ENCODE measurements at regions not wholly inside any gene's neighbourhood (a gene's known extent, or its start where the extent isn't known, plus 50 kb on each side); places are given as distances from the start of the nearest gene placed in this dataset.

DNA sequence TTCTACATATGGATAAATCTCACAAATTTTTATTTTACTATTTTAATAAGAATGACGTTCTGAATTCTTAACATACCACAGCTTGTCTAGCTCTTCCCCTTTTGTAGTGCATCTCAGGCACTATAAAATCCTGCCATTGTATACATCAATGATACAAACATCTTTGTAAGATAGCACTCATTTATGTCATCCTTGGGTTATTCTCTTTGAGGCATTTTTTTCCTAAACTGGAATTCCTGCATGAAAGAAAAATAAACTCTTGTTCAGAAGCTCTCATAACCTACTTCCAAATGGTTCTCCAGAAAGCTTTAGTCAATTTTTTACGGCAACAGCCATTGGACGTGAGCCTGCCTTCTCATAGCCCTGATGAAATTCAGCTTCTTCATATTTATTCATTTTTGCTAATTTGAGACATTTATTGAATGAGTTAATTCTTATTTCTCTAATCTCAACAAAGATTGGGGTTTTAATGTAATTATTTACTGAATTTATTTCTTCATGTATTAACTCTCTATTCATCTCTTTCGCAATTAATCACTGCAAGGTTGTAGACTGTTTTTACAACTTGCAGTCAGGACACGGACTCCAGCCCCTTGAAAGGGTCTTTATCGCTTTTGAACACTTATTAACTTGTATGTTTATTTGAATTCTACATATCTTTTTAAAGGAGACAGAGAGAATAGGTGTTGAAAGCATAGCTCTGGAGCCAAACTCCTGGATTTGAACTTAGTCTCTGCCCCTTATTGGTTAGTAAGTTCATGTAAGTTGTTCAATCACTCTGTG is 57.6 kb upstream of the PARD3B start (continued):
- no peak for TF ChIP-seq SP2 (tag by site-specific recombination; IDR thresholded peaks at IDR 0.05)
- no peak for TF ChIP-seq ZNF561 (tag by site-specific recombination; IDR thresholded peaks at IDR 0.05; ENCODE audit: borderline replicate concordance)
- TF ChIP-seq PRDM4 (tag by site-specific recombination; IDR thresholded peaks at IDR 0.05), result no peak
- TF ChIP-seq GLIS1 (tag by site-specific recombination; IDR thresholded peaks at IDR 0.05), result no peak
- no peak for TF ChIP-seq ZNF214 (tag by site-specific recombination; IDR thresholded peaks at IDR 0.05; ENCODE audit: borderline replicate concordance)
- TF ChIP-seq ZNF404 (tag by site-specific recombination; IDR thresholded peaks at IDR 0.05), result no peak
- no peak for TF ChIP-seq KLF9 (tag by site-specific recombination; IDR thresholded peaks at IDR 0.05; ENCODE audit: low read depth)

DNA sequence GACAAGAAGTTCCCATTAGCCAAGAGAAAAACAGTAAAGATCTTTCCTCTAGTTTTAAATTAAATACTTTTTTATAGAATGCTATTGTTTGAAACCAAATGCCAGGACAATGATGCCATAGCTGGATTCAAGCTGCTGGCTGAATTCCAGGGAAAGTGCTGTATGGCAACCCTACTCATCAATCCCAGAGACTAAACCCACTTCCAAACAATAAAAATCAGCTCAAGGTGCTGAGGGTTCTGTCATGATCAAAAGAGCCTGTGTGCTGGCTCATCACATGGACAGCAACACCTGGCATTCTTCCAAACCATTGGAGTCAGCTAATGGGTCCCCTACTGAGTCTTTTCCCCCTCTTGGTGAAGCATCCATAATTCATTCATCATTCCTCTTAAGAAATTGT is 53.7 kb upstream of the PARD3B start:
- Histone ChIP-seq H3K4me1 (ENCODE audit: control insufficient read depth, insufficient read depth, low read length) (no peaks in the 10 kb centered on the region), H3K9me3 (ENCODE audit: control insufficient read depth, insufficient read depth, low read depth, low read length) (no peaks in the 10 kb centered on the region), H3K4me3 (ENCODE audit: low read depth, low read length) (no peak overlapping the region), H3K27ac (ENCODE audit: extremely low read depth, low read depth, low read length) (no peak overlapping the region), H3K36me3 (ENCODE audit: control insufficient read depth in 2 of 2, insufficient read depth in 1 of 2, low read length in 2 of 2) (no peaks in the 10 kb centered on the region)
- TF ChIP-seq GLIS1 (tag by site-specific recombination; IDR thresholded peaks at IDR 0.05), result peak; percentile 66
- no peak for TF ChIP-seq ZNF48 (tag by site-specific recombination; IDR thresholded peaks at IDR 0.05)
- 0 out of 2 replicates have a peak, but pooled peaks have one; percentile 28 for TF ChIP-seq ZNF660 (tag by site-specific recombination; IDR thresholded peaks at IDR 0.05)
- peak; percentile 60 for TF ChIP-seq REST (tag by site-specific recombination; IDR thresholded peaks at IDR 0.05)
- TF ChIP-seq ZNF404 (tag by site-specific recombination; IDR thresholded peaks at IDR 0.05), result no peak
- CTCF ChIA-PET, result no interaction called here
- POLR2A ChIA-PET, result interaction anchor here (1.2 kb wide), 1 partner anchor 53 kb away, joined by 4 read pairs; no protein-coding TSS in a partner anchor

- POLR2A ChIA-PET, result no interaction called here
- no peak overlapping the region for H3K27ac ChIP-seq (ENCODE audit: extremely low read depth, low read depth, low read length)
- CTCF ChIA-PET, result no interaction called here
- no peak overlapping the region for H3K4me3 ChIP-seq (ENCODE audit: low read depth, low read length)
- H3K4me1 ChIP-seq (ENCODE audit: control insufficient read depth, insufficient read depth, low read length), result no peaks in the 10 kb centered on the region
- no peaks in the 10 kb centered on the region for H3K36me3 ChIP-seq (ENCODE audit: control insufficient read depth in 2 of 2, insufficient read depth in 1 of 2, low read length in 2 of 2)
- TF ChIP-seq ZNF112 (tag by site-specific recombination; IDR thresholded peaks at IDR 0.05) (no peak), SP7 (tag by site-specific recombination; IDR thresholded peaks at IDR 0.05) (0 out of 2 replicates have a peak, but pooled peaks have one; percentile 13), ZSCAN16 (tag by site-specific recombination; IDR thresholded peaks at IDR 0.05) (no peak)
- no peaks in the 10 kb centered on the region for H3K9me3 ChIP-seq (ENCODE audit: control insufficient read depth, insufficient read depth, low read depth, low read length)
These were observed 52.9 kb upstream of the PARD3B start for GRCh38 chr2:204492417-204492816.

DNA sequence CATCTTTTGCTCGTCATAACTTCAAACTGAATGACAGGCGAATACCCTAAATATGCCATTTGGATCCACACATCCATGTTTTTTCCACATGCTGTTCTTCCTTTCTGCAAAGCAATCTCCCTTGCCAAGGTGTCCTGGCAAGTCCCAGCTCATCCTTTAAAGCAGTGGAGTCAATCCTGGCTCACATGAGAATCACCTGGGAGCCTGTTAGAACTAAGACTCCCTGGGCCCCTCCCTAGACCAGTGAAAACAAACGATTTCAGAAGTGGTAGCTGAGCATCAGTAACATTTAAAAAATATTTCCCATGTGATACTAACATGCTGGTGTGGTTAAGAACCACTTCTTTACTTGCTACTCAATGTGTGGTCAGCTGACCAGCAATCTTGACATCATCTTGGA is 50.6 kb upstream of the PARD3B start:
- ChIA-PET POLR2A (no interaction called here), CTCF (no interaction called here)
- Histone ChIP-seq H3K4me3 (ENCODE audit: low read depth, low read length) (no peak overlapping the region), H3K36me3 (ENCODE audit: control insufficient read depth in 2 of 2, insufficient read depth in 1 of 2, low read length in 2 of 2) (no peaks in the 10 kb centered on the region), H3K27ac (ENCODE audit: extremely low read depth, low read depth, low read length) (no peak overlapping the region), H3K4me1 (ENCODE audit: control insufficient read depth, insufficient read depth, low read length) (no peaks in the 10 kb centered on the region), H3K9me3 (ENCODE audit: control insufficient read depth, insufficient read depth, low read depth, low read length) (no peaks in the 10 kb centered on the region)
- no peak for TF ChIP-seq GLI4 (tag by site-specific recombination; IDR thresholded peaks at IDR 0.05)
- TF ChIP-seq, protein P1, sequence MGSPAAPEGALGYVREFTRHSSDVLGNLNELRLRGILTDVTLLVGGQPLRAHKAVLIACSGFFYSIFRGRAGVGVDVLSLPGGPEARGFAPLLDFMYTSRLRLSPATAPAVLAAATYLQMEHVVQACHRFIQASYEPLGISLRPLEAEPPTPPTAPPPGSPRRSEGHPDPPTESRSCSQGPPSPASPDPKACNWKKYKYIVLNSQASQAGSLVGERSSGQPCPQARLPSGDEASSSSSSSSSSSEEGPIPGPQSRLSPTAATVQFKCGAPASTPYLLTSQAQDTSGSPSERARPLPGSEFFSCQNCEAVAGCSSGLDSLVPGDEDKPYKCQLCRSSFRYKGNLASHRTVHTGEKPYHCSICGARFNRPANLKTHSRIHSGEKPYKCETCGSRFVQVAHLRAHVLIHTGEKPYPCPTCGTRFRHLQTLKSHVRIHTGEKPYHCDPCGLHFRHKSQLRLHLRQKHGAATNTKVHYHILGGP (tag by site-specific recombination; IDR thresholded peaks at IDR 0.05), result no peak
- TF ChIP-seq ZNF202 (tag by site-specific recombination; IDR thresholded peaks at IDR 0.05; ENCODE audit: borderline replicate concordance), result no peak
- TF ChIP-seq ZFP41 (tag by site-specific recombination; IDR thresholded peaks at IDR 0.05; ENCODE audit: borderline replicate concordance), result no peak
- no peak for TF ChIP-seq ZSCAN18 (tag by site-specific recombination; IDR thresholded peaks at IDR 0.05)
- TF ChIP-seq SP7 (tag by site-specific recombination; IDR thresholded peaks at IDR 0.05), result no peak
- TF ChIP-seq ZXDB (tag by site-specific recombination; IDR thresholded peaks at IDR 0.05), result no peak
- no peak for TF ChIP-seq ZNF560 (tag by site-specific recombination; IDR thresholded peaks at IDR 0.05; ENCODE audit: borderline replicate concordance)
- no peak for TF ChIP-seq ZNF24 (tag by site-specific recombination; IDR thresholded peaks at IDR 0.05)

Data from HEK293 (cell line).